Activated CD4-positive, CD25-positive, alpha-beta regulatory T cell treated with anti-CD3 and anti-CD28 coated beads, Interleukin-2, amount 50 U/mL, for 72 hours (primary cell): ENCODE measurements at regions not wholly inside any gene's neighbourhood (a gene's known extent, or its start where the extent isn't known, plus 50 kb on each side); places are given as distances from the start of the nearest gene placed in this dataset.

Experiments
- DNase-seq: peaks from one replicate; pipeline ENCODE4 v3.0.0; 2021

DNA sequence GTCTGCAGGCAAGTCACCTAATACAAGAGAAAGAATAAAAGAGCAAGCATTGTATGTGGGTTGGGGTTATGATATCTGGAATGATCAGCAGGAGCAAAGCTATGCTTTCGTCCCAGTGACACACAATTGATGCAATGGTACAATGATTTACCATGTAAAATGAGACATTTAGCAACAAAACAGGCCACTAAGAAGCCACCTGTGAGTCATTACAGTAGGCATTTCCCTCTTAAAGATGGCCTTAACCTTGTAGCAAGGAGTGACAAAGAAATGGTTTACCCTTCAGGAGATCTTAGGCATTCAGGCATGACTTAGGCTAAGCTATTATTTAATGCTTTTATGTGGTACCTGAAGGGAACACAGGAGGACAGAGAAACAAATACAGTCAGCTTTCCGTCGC, 373.3 kb upstream of the RBMS3 start:
- DNase-seq, result no peak

DNA sequence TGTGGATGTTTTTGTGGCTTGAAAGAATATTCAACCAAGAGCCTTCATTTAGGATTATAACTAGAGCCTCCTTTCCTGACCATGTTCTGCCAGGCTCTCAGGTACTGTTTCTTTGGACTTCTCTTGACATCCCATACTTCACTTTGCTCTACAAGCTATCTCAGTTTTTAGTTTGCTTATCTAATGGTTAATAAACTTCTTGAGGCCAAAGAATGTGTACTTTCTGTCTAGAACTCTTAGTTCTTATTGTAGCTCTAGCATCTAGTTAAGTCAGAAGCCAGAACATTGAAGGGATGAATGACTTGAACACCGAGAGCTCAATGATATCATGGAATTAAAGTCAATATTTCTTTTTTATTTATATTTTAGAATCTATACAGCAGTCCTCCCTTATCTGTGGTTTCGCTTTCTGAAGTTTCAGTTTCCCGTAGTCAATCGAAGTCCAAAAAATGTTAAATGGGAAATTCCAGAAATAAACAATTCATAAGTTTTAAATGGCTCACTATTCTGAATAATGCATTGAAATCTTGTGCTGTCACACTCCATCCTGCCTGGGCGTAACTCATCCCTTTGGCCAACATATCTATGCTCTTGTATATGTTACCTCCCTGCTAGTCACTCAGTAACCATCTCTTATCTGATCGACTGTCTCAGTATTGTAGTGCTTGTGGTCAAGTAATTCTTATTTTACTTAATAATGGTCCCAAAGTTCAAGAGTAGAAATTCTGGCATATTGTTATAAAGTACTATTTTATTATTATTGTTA, 368.6 kb upstream of the RBMS3 start:
- DNase-seq, result no peak

DNA sequence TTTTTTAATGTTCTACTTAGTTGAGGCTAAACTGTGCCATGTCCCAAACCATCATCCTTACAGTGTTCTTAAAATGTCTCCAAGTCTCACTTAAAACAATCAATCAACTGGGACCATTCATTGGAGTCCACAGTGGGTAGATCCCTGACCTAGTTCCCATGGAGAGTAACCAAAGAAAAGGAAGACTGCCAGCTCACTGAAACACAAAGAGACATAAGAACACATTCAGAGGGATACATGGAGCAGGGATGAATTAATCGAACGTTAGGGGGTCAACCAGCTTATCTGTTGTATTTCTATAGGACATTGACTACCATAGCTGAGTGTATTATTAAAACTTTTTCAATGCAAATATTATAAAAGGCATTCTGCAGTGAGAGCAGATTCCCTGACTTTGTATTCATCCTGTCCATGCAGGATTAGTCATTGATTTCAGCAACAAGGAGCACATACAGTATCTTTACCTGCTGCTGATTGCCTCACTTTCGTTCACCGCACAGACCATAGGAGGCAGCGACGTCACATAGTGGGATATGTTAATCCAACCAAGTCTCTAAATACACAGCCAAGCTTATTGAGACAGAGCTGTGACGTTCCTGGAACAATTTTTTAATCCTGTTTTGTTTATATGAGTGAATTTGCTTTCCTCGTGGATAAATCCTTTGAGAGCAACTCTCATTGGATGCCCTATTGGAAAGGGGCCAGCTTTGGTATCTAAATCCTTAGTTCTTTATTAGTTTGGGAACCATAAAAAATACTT, 364.9 kb upstream of the RBMS3 start:
- no peak for DNase-seq

GRCh38 chr3:28916713-28917499, 364.0 kb upstream of the RBMS3 start:
- DNase-seq, result no peak

DNA sequence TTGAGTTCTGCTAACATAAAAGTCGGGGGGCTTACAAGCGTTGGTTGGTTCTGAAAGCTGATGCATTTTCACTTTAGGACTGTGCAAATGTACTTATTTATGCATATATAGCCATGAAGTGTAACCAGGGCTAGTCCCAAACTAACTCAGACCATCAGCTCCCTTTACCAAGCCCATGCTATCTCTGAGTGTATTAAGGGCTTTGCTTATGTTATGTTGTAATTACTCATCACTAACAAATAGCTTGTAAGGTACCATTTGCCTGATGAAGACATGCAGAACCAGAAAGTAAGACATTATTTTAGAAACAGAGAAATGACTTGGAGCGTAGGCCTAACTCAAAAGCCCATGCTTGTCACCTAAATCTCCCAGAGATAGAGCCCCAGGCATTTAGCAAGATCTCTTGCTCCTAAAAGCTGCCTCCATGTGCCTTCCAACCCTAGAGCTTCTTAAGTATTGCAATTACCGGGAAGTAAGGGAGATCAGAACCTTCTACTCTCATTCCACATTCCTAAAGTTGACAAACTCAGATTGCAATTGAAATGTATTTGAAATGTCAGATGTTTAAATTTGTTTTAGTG, 362.9 kb upstream of the RBMS3 start:
- no peak for DNase-seq

GRCh38 chr3:28922376-28922775, 358.5 kb upstream of the RBMS3 start:
- no peak for DNase-seq

DNA sequence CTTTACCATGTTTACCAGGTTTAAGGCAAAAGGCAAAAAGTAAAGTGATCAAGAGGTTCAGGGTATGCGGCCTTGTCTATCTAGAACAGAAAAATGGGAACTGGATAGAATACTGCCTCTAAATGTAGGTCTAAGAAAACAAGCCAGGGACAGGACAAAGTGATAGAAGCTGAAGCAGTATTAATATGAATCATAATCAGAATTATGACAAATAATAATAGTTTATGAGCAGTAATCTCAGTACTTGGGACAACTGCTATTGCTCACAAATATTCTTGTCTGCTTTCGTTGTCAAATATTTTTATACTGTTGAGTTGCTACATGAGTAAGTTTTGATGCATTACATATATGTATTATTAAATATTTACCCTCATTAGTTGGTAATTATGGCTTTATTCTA, 356.9 kb upstream of the RBMS3 start:
- no peak for DNase-seq

DNA sequence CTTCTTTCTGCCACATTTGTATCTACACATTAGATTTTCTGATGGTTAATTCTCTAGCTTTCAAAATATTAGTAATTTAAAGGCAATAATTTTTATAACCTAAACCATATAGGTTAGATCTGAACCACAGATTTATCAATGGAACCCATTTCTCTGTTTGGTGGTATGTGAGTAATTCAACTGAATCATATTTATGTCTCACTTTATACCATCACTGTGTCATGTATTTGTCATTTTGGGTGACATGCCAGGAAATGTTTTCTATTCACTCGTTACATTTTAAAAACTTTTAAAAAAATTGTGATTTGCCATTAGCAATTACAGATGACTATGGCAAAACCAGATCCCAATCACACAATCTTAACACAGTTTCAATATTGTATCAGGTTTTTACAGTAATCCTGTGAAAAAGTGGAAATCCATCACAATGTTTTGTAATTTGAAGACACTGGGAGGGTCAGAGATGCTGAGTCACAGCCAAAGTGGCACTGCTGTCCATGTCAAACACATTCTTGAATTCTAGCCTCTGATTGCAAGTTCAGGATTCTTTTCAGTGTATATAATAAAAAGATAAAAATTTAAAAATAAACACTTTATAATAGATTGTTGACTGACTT, 356.0 kb upstream of the RBMS3 start:
- DNase-seq, result no peak

DNA sequence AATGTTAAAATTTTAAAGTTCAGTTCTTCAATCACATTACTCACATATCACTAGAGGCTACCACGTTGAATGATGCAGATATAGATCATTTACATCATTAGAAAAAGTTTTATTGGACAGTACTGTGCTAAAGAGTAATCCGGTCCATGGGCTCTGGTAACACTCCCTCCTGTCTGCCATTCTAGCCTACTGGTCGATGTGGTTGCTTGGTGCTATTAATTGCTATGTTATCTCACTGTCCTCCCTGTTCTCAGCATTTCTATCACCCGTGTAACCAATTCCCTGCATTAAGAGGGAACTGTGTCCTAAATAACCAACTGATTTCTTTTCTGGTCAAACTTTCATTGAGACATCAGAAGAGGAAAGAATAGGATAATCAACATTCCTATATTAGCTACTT, 347.5 kb upstream of the RBMS3 start:
- no peak for DNase-seq

DNA sequence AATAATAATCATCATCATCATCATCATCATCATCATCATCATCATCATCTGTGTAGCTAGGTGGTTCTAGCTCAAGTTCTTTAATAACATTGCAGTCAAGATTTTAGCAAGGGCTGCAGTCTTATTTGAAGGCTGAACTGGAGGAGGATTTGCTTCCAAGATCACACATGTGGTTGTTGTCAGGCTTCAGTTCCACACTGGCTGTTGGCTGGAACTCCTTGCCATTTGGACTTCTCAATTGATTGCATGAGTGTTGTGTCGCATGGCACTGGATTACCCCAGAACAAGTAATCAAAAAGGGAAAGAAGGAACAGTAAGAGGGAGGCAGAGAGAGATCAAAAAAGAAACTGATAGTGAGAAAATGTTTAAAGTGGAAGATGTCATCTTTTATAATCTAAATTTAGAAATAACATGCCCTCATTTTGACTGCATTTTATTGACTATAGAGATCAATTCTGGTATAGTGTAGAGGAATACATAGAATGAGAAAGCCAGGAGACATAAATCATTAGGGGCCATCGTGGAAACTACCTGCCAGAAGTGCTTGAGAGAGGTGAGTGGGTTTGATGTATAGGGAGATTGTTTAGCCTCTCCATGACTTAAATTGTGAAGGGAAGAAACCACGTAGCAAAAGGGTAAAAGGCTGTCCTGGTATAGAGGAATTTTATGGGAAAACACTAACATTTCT, 346.6 kb upstream of the RBMS3 start:
- no peak for DNase-seq

DNA sequence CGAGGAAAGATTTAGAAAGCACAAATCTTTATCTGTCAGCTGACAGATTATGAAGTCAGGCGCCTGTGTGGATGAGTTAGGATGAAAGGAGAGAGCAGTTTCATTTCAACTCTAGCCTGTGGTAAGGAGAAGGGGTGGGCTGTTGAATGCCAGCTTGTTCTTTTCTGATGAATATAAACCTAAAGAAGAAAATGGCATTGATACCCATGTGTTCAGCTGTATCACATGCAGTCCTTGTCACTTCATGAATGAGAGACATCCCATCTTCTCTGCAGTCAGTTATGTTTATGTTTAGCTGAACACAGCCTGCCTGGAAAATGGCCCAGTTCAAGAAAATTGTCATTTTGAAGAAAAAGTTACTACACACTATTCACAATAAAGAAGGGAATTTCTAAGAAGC, 345.7 kb upstream of the RBMS3 start:
- no peak for DNase-seq

DNA sequence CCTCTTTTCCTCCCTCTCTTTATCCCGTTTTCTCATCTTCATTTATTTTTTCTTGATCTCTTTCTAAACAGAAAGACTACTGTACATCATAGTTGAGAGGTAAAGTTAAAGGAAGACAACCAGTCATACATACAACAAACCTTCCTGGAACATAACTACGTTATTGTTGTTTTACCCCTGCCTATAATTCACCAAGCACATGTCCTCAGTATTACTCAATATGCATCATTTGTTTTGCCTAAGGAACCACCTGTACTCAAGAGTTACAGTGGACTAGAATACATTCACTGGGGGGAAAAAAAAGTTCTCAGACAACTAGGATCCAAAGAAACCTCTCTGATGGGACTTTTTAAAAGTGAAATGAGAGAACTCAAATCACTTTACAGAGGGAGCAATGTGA, 344.7 kb upstream of the RBMS3 start:
- no peak for DNase-seq

- DNase-seq, result no peak
These were observed 340.3 kb upstream of the RBMS3 start for GRCh38 chr3:28940530-28940929.

GRCh38 chr3:28940994-28941393, 339.9 kb upstream of the RBMS3 start:
- no peak for DNase-seq

DNA sequence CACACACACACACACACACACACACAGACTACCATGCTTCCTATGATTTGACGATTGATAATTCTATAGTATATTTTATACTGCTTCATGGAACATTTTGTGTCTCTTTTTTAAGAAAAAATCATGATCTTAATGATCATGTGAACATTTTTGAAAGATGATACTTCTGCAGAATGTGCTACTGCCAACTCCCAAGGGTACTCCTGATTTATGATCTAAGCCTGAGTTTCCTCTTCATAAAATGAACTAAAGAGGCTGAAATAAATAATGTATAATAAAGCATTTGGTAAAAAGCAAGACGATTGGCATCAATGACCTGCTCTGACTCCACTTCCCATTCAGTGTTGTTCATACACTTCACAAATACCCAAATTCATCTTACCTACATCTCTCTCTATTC, 333.8 kb upstream of the RBMS3 start:
- no peak for DNase-seq

DNA sequence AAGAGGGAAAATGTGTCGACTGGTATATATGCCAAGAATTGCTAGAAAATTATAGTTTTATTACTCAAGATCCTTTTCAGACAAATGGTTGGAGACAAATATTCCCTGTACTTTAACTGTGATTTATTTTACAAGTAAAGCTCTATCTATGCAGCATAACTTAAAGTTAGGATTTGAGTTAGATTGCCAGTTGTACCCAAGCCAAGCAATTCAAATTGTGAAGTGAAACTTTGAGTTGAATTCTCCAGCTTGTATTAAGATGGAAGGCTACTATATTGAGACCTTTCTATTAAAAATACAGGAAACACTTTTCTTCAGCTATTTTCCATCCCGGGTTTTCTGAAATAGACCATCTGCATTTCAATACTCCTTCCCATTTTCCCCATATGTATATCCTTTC, 333.1 kb upstream of the RBMS3 start:
- no peak for DNase-seq

GRCh38 chr3:28948685-28949084, 332.2 kb upstream of the RBMS3 start:
- no peak for DNase-seq

DNA sequence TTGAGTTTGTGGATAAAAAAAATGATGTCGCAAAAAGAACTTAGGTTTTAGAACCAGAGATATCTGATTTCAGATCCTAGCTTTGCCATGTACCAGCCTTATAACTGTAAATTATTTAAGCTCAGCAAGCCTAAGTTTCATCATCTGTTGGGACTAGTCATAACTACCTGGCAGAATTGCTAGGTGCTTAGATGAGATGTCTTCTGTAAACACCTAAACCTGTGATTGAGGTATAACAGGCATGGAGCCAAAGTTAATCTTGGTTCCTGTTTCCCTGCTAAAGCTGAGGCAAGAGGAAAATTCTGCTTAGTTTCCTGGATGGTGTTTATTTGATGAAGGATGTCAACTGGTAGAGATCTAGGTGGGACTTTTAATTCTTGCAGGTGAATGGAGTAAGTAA, 331.3 kb upstream of the RBMS3 start:
- no peak for DNase-seq

DNA sequence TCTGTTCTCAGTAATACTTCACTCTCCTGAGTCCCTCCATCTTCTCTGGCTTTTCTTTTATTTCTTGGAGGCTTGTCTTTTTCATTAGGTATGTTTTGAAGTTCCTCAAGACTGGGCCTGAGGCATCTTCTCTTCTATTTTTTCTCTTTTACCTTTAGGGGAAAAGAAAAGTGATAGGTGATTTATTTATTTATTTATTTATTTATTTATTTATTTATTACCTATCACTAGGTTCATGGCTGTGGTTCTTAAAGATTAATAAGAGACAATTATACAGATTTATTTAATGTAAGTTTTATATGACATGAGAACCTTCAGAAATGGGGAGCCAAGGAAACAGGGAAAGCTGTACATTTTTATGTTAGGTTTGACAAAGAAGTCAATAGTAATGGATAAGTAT, 330.3 kb upstream of the RBMS3 start:
- no peak for DNase-seq

GRCh38 chr3:28951772-28952556, 328.9 kb upstream of the RBMS3 start:
- DNase-seq, result no peak

DNA sequence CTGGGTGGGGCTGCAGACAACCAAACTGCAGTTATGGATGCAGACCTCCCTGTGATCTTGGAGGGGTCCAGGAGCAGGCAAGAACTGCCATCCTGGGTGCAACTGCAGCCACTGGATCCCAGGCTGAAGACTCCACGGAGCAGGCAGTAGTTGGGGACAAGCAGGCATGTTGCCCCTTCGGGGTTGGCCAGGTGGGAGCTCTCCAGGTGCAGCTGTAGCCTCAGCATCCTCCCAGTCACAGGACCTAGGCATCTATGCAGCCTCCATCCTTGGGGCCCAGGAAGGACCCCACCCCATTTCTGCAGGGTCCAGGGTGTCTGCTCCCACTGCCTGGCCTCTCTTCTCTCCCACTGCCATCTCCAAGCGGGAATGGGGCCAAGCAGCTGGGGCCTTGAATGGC, 322.2 kb upstream of the RBMS3 start:
- DNase-seq, result no peak

GRCh38 chr3:28971156-28971555, 309.7 kb upstream of the RBMS3 start:
- no peak for DNase-seq
